ENCODE measurements at regions not wholly inside any gene's neighbourhood (a gene's known extent, or its start where the extent isn't known, plus 50 kb on each side); places are given as distances from the start of the nearest gene placed in this dataset.

- DNase-seq = no peak
Measured at GRCh38 chr3:27945229-27945628, 223.1 kb upstream of the EOMES start.

GRCh38 chr3:27960133-27960532 lies 238.0 kb upstream of the EOMES start:
- peak; percentile 37 for DNase-seq

- no peak for DNase-seq
Measured at GRCh38 chr3:27963519-27963918, 241.4 kb upstream of the EOMES start.

GRCh38 chr3:27971600-27971999 lies 249.5 kb upstream of the EOMES start:
- DNase-seq = no peak

- DNase-seq = no peak
Measured at GRCh38 chr3:27976933-27977332, 254.8 kb upstream of the EOMES start.

- DNase-seq = no peak
Measured at GRCh38 chr3:27978440-27978839, 256.3 kb upstream of the EOMES start.

GRCh38 chr3:27985369-27986035 lies 255.9 kb upstream of the CMC1 start:
- no peak for DNase-seq

GRCh38 chr3:27986234-27986879 lies 255.1 kb upstream of the CMC1 start:
- no peak for DNase-seq

- DNase-seq = no peak
Measured at GRCh38 chr3:27990324-27990723, 251.1 kb upstream of the CMC1 start.

GRCh38 chr3:27990837-27991236 lies 250.6 kb upstream of the CMC1 start:
- no peak for DNase-seq

GRCh38 chr3:27993051-27993450 lies 248.4 kb upstream of the CMC1 start:
- DNase-seq = no peak

GRCh38 chr3:28000608-28001007 lies 240.8 kb upstream of the CMC1 start:
- no peak for DNase-seq

GRCh38 chr3:28008235-28008634 lies 233.2 kb upstream of the CMC1 start:
- no peak for DNase-seq

- DNase-seq = no peak
Measured at GRCh38 chr3:28012830-28013229, 228.6 kb upstream of the CMC1 start.

- no peak for DNase-seq
Measured at GRCh38 chr3:28013864-28014473, 227.4 kb upstream of the CMC1 start.

- DNase-seq = no peak
Measured at GRCh38 chr3:28018925-28019718, 222.3 kb upstream of the CMC1 start.

- DNase-seq = no peak
Measured at GRCh38 chr3:28019740-28020139, 221.7 kb upstream of the CMC1 start.

- DNase-seq = no peak
Measured at GRCh38 chr3:28022916-28023315, 218.5 kb upstream of the CMC1 start.

GRCh38 chr3:28028554-28028953 lies 212.9 kb upstream of the CMC1 start:
- no peak for DNase-seq

GRCh38 chr3:28033059-28033784 lies 208.2 kb upstream of the CMC1 start:
- DNase-seq = no peak

- DNase-seq = no peak
Measured at GRCh38 chr3:28036599-28037575, 204.5 kb upstream of the CMC1 start.

Data from fibroblast of skin of back (primary cell).